ENCODE measurements at regions not wholly inside any gene's neighbourhood (a gene's known extent, or its start where the extent isn't known, plus 50 kb on each side); places are given as distances from the start of the nearest gene placed in this dataset.

- TF ChIP-seq CTCF (IDR thresholded peaks at IDR 0.05; ENCODE audit: low read depth, low read length): no peak
- no peak for TF ChIP-seq MAX (IDR thresholded peaks at IDR 0.05; ENCODE audit: low read depth, low read length)
Observed at GRCh38 chr16:6692874-6693273, 639.8 kb upstream of the RBFOX1 start.
